IPS-NIHi7 (cell line): ENCODE measurements at regions not wholly inside any gene's neighbourhood (a gene's known extent, or its start where the extent isn't known, plus 50 kb on each side); places are given as distances from the start of the nearest gene placed in this dataset.
"Not testable (repeated sequence)": the region's sequence is repeated elsewhere in the genome, so short reads cannot be mapped to it uniquely, and the experiment has no call there.

Source experiments
- DNase-seq: peaks from one replicate; pipeline ENCODE4 v3.0.0; 2012; ENCODE audit warnings: mixed read lengths; ENCODE audit errors: extremely low spot score

- no peak for DNase-seq
Measured at GRCh38 chr7:54898659-54899340, 120.0 kb upstream of the EGFR start.

GRCh38 chr7:54901840-54902239, 117.0 kb upstream of the EGFR start:
- no peak for DNase-seq

- no peak for DNase-seq
Measured at GRCh38 chr7:54904130-54904529, 114.7 kb upstream of the EGFR start.

- no peak for DNase-seq
Measured at GRCh38 chr7:54904986-54905385, 113.8 kb upstream of the EGFR start.

GRCh38 chr7:54906963-54907362, 111.9 kb upstream of the EGFR start:
- DNase-seq: no peak

GRCh38 chr7:54907981-54908380, 110.8 kb upstream of the EGFR start:
- no peak for DNase-seq

- no peak for DNase-seq
Measured at GRCh38 chr7:54908760-54909438, 109.9 kb upstream of the EGFR start.

GRCh38 chr7:54915870-54916598, 102.8 kb upstream of the EGFR start:
- DNase-seq: no peak

GRCh38 chr7:54917613-54918391, 101.0 kb upstream of the EGFR start:
- DNase-seq: no peak

- DNase-seq: no peak
Measured at GRCh38 chr7:54921116-54921515, 97.7 kb upstream of the EGFR start.

GRCh38 chr7:54931532-54931931, 87.3 kb upstream of the EGFR start:
- DNase-seq: no peak

GRCh38 chr7:54932818-54933543, 85.8 kb upstream of the EGFR start:
- DNase-seq: peak; percentile 82

GRCh38 chr7:54933643-54934042, 85.2 kb upstream of the EGFR start:
- no peak for DNase-seq

- DNase-seq: no peak
Measured at GRCh38 chr7:54940748-54941147, 78.1 kb upstream of the EGFR start.

- DNase-seq: no peak
Measured at GRCh38 chr7:54944179-54944578, 74.6 kb upstream of the EGFR start.

GRCh38 chr7:54946271-54946670, 72.5 kb upstream of the EGFR start:
- DNase-seq: no peak

- no peak for DNase-seq
Measured at GRCh38 chr7:54946764-54947163, 72.1 kb upstream of the EGFR start.

GRCh38 chr7:54947266-54947665, 71.6 kb upstream of the EGFR start:
- DNase-seq: no peak

- DNase-seq: not testable (repeated sequence)
Measured at GRCh38 chr7:54949514-54949913, 69.3 kb upstream of the EGFR start.

GRCh38 chr7:54955296-54955695, 63.5 kb upstream of the EGFR start:
- DNase-seq: no peak

GRCh38 chr7:54955696-54956420, 63.0 kb upstream of the EGFR start:
- no peak for DNase-seq
